Right lobe of liver (tissue), 4 donors: ENCODE measurements at regions not wholly inside any gene's neighbourhood (a gene's known extent, or its start where the extent isn't known, plus 50 kb on each side); places are given as distances from the start of the nearest gene placed in this dataset.

ENCODE experiments used
- POLR2A ChIP-seq: fragments of 450-650 bp; IDR thresholded peaks from one replicate; pipeline ENCODE4 v1.6.1; 2017; ENCODE audit warnings: antibody characterized with exemption, mild to moderate bottlenecking
- TF ChIP-seq, protein P1 (sequence below), 4 donors: fragments of 200-600 bp in 3 of 4; fragments of 450-650 bp in 1 of 4; IDR thresholded peaks; one replicate each; pipeline versions ENCODE4 v1.5.1 to v1.8.0; 2016 to 2022; ENCODE audit warnings: antibody characterized with exemption in 4 of 4, mild to moderate bottlenecking in 2 of 4
- donor health status: DM: no; HTN: no; CAD: no.
- donor health status: DM: no; HTN: no; CAD: no.
- donor health status: DM: no; HTN: yes; CAD: no.

DNA sequence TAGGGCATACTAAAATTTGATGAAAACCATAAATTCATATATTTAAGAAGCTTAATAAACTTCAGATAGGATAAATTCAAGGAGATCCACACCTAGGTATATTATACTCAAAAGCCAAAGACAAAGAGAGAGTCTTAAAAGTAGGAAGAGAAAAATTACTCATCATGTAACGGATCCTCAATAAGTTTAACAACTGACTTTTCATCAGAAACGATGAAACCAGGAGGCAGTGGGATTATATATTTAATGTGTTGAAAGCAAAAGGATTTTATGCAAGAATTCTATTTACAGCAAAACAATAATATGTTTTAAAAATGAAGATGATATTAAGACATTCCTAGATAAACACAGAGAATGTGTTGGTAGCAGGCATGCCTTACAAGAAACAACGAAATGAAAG, 202.7 kb downstream of the OXSM start:
- TF ChIP-seq POLR2A, result no peak
- TF ChIP-seq, protein P1, sequence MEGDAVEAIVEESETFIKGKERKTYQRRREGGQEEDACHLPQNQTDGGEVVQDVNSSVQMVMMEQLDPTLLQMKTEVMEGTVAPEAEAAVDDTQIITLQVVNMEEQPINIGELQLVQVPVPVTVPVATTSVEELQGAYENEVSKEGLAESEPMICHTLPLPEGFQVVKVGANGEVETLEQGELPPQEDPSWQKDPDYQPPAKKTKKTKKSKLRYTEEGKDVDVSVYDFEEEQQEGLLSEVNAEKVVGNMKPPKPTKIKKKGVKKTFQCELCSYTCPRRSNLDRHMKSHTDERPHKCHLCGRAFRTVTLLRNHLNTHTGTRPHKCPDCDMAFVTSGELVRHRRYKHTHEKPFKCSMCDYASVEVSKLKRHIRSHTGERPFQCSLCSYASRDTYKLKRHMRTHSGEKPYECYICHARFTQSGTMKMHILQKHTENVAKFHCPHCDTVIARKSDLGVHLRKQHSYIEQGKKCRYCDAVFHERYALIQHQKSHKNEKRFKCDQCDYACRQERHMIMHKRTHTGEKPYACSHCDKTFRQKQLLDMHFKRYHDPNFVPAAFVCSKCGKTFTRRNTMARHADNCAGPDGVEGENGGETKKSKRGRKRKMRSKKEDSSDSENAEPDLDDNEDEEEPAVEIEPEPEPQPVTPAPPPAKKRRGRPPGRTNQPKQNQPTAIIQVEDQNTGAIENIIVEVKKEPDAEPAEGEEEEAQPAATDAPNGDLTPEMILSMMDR (IDR thresholded peaks at IDR 0.05), result no peak
